HG03378 (cell line): ENCODE measurements at regions not wholly inside any gene's neighbourhood (a gene's known extent, or its start where the extent isn't known, plus 50 kb on each side); places are given as distances from the start of the nearest gene placed in this dataset.

Source experiments
- ATAC-seq: cut with Tn5 transposase; IDR thresholded peaks from one replicate; pipeline ENCODE4 v1.9.1; 2021; ENCODE audit warnings: mild to moderate bottlenecking, moderate library complexity; ENCODE audit not compliant: unreplicated experiment

- no peak for ATAC-seq
Measured at GRCh38 chr3:31442755-31443154, 90.0 kb upstream of the STT3B start.

- no peak for ATAC-seq
Measured at GRCh38 chr3:31444220-31445142, 88.2 kb upstream of the STT3B start.

- no peak for ATAC-seq
Measured at GRCh38 chr3:31445701-31446100, 87.0 kb upstream of the STT3B start.

- no peak for ATAC-seq
Measured at GRCh38 chr3:31448035-31448881, 84.5 kb upstream of the STT3B start.

GRCh38 chr3:31448882-31449243 lies 83.9 kb upstream of the STT3B start:
- ATAC-seq = no peak

- no peak for ATAC-seq
Measured at GRCh38 chr3:31449318-31449717, 83.4 kb upstream of the STT3B start.

- ATAC-seq = no peak
Measured at GRCh38 chr3:31450345-31450744, 82.4 kb upstream of the STT3B start.

- no peak for ATAC-seq
Measured at GRCh38 chr3:31452495-31453106, 80.1 kb upstream of the STT3B start.

- no peak for ATAC-seq
Measured at GRCh38 chr3:31453430-31453829, 79.3 kb upstream of the STT3B start.

- no peak for ATAC-seq
Measured at GRCh38 chr3:31455524-31455923, 77.2 kb upstream of the STT3B start.

GRCh38 chr3:31456373-31456772 lies 76.4 kb upstream of the STT3B start:
- no peak for ATAC-seq

- ATAC-seq = no peak
Measured at GRCh38 chr3:31461426-31461825, 71.3 kb upstream of the STT3B start.

- peak; percentile 83 for ATAC-seq
Measured at GRCh38 chr3:31462050-31462569, 70.6 kb upstream of the STT3B start.

- no peak for ATAC-seq
Measured at GRCh38 chr3:31465999-31466398, 66.7 kb upstream of the STT3B start.

- no peak for ATAC-seq
Measured at GRCh38 chr3:31466866-31467265, 65.9 kb upstream of the STT3B start.

- ATAC-seq = no peak
Measured at GRCh38 chr3:31468433-31468832, 64.3 kb upstream of the STT3B start.

- no peak for ATAC-seq
Measured at GRCh38 chr3:31469385-31469784, 63.3 kb upstream of the STT3B start.

GRCh38 chr3:31472479-31473390 lies 60.0 kb upstream of the STT3B start:
- no peak for ATAC-seq

- no peak for ATAC-seq
Measured at GRCh38 chr3:31476209-31476608, 56.5 kb upstream of the STT3B start.

- ATAC-seq = no peak
Measured at GRCh38 chr3:31479431-31479830, 53.3 kb upstream of the STT3B start.
